ENCODE measurements at regions not wholly inside any gene's neighbourhood (a gene's known extent, or its start where the extent isn't known, plus 50 kb on each side); places are given as distances from the start of the nearest gene placed in this dataset.

DNA sequence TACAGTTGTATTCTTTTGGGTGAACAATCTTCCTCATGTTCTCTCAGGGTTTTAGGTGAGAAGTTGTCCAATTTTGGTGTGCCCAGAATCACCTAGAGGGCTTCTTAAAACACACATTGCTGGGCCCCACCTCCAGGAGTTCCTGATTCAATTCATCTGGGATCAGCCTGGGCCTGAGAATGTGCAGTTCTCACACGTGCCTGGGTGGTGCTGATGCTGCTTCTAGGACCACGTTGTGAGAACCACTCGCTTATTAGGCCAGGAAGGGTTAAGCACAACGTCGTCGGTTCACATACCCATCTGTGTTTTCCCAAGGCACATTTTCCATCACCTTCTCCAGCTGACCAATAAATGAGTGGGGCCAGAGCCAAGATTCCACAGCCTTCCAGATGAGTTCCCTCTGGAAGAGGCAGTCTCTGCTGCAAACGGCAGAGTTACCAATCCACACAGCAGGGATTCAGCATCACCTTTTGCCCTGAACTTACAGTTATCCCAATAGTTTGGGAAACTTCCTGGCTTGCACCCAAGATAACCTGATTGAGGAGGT is 277.7 kb upstream of the HNRNPA3 start:
- TF ChIP-seq ZFP30 (CRISPR knock-in tag; IDR thresholded peaks at IDR 0.05) (no peak), ISL1 (CRISPR knock-in tag; IDR thresholded peaks at IDR 0.05) (no peak), PATZ1 (CRISPR knock-in tag; IDR thresholded peaks at IDR 0.05; ENCODE audit: borderline replicate concordance) (no peak), TSHZ2 (CRISPR knock-in tag; IDR thresholded peaks at IDR 0.05) (no peak), ZFP3 (CRISPR knock-in tag; IDR thresholded peaks at IDR 0.05) (no peak), PPARA (CRISPR knock-in tag; IDR thresholded peaks at IDR 0.05; ENCODE audit: borderline replicate concordance) (no peak)
- TF ChIP-seq, protein P1, sequence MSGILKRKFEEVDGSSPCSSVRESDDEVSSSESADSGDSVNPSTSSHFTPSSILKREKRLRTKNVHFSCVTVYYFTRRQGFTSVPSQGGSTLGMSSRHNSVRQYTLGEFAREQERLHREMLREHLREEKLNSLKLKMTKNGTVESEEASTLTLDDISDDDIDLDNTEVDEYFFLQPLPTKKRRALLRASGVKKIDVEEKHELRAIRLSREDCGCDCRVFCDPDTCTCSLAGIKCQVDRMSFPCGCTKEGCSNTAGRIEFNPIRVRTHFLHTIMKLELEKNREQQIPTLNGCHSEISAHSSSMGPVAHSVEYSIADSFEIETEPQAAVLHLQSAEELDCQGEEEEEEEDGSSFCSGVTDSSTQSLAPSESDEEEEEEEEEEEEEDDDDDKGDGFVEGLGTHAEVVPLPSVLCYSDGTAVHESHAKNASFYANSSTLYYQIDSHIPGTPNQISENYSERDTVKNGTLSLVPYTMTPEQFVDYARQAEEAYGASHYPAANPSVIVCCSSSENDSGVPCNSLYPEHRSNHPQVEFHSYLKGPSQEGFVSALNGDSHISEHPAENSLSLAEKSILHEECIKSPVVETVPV (CRISPR knock-in tag; IDR thresholded peaks at IDR 0.05): no peak
